Left forelimb (tissue), 1 donor: ENCODE measurements at regions not wholly inside any gene's neighbourhood (a gene's known extent, or its start where the extent isn't known, plus 50 kb on each side); places are given as distances from the start of the nearest gene placed in this dataset.

Experiments used
- DNase-seq: peaks from one replicate; pipeline ENCODE4 v3.0.0-alpha.2; 2018; ENCODE audit warnings: low spot score

DNA sequence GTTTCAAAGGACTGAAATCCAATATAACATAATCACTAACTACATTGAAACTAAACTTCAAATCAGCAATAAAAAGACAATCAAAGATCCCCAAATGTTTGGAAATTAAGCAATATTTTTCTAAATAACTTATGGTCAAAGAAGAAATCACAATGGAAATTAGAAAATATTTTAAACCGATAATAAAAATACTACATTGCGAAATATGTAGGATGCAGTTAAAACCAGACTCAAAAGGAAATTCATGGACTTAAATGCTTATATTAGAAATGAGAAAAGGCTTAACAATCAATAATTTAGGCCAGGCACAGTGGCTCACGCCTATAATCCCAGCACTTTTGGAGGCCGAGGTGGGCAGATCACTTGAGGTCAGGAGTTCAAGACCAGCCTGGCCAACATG lies 79.0 kb upstream of the HAAO start:
- DNase-seq: no peak

- no peak for DNase-seq
Measured at GRCh38 chr2:42868874-42869273, 76.5 kb upstream of the HAAO start.

- peak; percentile 40 for DNase-seq
Measured at GRCh38 chr2:42868096-42868495, 75.7 kb upstream of the HAAO start.

DNA sequence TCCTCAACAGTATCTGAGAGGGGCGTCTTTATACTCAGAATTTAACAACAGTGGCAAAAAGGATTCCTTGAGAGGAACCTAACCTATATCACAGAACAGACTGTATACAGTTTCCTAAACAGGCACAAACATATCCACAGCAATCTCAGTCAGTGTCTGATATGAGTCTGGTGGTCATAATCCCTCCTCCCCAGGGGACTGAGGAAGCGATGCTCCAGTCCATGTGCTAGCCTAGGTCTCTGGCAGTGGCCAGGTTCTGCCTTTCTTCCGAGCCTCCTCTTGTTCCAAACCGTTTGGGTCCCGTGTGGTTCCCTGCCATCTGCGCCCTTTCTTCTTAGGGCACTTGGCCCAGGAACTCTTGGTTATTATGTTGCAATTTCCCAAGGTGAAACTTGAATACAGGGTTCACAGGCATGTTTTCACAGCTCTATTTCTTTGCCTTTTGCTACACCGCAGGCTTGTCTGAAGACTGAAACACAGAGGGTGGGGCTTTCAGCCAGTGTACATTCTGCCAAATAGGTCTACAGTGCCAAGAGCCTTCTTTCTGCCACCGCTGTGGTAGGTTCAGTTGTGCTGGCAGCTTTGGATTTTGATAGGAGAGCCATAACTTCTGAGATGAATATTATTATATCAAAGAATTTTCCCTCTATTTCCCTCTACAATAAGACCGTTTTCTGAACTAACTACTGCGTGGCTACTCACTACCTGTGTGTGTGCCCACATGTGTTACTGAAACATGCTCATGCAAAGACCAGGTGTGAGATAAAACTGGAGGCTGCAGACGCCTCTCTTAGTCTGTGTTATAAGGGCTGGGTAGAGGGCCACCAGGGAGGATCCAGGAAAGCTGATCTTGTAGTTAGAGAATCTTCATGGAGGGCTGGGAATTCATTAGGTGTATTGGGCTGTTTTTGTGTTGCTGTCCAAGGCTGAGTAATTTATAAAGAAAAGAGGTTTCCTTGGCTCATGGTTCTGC lies 75.0 kb upstream of the HAAO start:
- DNase-seq: peak; percentile 38

- DNase-seq: peak; percentile 58
Measured at GRCh38 chr2:42865884-42866881, 73.8 kb upstream of the HAAO start.

GRCh38 chr2:42864641-42865280 lies 72.4 kb upstream of the HAAO start:
- no peak for DNase-seq

DNA sequence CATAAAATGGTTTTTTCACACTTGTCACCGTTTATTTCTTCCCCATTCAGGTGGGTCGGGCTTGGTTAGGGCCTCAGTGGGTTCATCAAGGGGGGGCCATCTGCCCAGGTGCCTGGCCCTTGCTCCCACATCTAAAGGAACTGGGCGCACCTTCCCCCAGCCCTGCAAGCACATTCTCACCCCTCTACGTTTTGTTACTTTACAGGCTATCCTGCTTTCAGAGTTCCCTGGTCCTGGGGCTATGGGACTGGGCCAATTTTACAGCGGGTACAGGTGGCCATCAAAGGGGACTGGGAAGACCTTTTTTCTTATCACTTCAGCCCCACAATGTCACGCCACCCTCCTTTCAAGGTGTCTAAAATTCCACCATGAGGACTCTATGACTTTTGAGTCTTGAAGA lies 71.8 kb upstream of the HAAO start:
- peak; percentile 38 for DNase-seq

DNA sequence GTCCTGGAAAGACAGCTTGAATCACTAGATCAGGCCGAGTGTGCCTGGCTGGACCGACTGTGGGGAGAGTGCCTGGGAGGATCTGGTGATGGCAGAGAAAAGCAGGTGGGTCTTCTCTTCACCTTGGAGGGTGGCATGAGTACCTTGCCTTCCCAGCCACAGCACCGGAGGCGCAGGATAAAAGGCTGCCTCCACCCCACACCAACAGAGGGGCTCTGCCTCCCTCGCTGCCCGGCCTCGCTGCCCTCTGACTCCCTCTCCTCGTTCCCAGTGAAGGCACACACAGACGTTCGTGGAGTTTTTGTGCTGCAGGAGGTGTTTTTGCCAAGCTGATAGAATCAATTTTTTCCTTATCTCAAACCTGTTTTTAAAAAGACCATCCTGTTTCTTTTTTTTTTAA lies 71.4 kb upstream of the HAAO start:
- DNase-seq: no peak

- no peak for DNase-seq
Measured at GRCh38 chr2:42863320-42863719, 70.9 kb upstream of the HAAO start.

DNA sequence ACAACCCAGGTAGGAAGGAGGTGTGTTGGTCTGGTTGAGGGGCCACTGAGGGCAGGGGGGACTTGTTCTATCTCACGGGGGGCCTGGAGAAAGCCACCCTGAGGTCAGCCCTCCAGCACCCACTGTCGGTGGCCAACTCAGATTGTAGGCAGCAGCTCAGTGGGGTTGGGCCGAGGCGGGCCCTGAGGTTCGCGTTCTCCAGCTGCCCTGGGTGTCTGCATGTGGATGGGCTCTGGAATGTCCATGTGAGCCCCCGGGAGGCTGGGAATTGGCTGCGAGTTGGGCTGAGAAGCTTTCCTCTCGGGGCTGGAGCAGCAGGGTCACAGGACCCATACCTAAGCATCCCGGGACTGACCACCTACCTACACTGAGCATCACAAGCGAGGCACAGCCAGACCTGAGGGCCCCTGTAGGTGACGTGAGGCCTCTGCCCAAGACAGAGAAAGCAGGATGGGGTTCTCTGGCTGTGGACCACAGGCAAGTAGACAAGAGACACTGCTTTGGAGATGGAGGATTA lies 70.3 kb upstream of the HAAO start:
- DNase-seq: no peak

DNA sequence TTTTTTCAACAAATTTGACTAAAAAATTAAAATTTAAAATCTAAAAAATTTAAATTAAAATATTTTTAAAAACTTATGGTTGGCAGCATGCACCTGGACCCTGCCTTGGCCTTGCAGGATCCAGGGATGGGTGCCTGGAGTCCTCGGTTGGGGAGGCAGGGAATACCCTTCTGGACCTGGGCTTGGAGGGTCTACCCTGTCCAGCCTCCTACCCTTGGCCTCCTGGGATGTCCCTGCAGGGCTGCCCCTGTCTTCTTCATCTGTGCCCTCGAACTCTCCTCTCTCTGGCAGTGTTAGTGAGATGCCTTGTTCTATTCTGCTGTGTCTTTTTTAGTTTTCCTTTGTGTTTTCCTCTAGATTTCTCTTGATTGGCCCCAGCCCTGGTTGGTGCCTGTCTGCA lies 68.9 kb upstream of the HAAO start:
- no peak for DNase-seq

GRCh38 chr2:42860319-42861094 lies 68.1 kb upstream of the HAAO start:
- DNase-seq: no peak

GRCh38 chr2:42859791-42860190 lies 67.4 kb upstream of the HAAO start:
- DNase-seq: no peak

DNA sequence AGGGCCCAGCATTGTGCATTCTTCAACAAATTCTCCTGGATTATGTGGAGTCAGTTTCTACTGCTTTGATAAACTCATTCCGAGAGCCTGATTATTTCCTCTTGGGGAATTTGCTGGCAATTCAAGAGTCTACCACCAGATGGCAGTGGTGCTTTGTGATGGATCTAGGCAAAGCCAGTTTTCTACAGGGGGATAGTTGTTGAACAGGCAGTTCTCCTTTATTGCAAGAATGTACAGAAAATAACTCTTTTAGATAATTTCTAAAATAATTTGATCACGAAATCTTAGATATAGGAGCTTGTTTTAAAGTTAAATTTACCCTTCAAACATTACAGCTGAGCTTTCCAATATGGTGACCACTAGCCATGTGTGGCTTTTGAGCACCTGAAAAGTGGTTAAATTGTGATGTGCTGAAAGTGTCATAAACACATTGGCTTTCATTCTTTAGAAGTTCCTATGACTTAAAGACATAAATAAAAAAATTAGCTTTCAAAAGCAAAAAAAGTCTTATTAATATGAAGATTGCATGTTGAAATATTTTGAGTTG lies 66.7 kb upstream of the HAAO start:
- DNase-seq: peak; percentile 81

- no peak for DNase-seq
Measured at GRCh38 chr2:42858140-42859005, 66.0 kb upstream of the HAAO start.

DNA sequence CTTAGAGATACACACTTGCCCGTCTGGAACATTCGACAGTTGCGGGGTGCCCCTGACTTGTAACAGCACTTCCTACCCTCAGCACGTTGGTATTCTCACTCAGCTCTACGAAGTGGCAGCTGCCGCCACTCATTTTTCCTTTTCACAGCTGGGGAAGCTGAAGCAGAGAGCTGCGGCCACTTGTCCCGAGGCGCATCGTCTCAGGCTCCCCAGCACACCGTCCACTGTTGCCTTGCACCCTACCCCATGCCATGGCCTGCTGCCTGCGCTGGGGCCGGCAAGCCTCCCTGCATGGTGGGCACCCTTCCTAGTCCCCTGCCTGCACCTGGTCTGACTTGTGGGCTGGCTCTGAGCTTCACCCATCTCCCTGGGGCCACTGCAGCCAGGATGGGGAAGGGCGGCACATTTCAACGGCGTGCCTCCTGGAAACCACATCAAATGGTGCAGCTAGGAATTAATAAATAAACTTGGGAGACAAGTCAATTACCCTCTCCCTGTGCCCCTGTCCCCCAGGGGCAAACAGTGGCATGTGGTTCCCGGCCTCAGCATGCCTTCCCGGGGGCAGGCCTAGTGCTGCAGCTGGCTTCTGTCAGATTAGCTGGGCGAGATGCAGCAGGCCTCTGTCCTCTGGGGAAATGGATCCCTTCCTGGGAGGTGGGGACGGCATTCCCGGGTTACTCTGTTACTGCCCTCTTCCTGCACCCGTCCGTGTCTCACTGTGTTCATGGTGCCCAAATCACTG lies 64.7 kb upstream of the HAAO start:
- no peak for DNase-seq

DNA sequence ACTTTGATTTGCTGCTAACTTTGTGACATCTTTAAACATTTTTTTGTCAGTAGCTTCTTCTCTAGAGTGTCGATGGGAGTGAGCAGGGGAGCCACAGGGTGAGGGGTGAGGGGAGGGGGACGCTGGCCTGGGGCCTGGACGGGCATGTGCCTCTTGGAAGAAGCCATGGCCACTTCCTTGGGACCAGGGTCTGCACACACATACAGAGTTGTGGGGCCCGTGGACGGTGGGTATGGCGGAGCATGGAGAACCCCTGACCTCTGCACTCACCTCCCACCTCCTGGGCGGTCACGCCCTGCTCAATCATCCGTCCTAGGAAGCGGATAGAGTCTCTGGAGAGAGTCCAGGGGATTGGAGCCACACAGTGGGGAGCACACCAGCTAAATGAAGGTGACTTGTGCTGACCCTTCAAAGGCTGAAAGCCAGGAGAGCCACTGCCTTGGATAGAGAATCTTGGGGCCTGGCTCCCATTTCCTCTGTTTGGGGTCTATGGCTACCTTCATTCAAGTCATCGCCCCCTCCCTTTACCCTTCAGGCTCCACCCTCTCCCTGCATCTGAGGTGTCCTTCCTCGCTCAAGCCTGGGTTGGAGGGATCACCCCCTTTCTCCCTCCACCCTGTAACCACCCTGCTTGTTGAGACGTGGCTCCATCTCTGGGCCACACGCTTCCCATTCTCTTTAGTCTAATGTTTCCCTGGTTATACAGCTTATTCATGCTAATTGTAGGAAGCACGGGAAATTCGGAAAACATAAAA lies 63.9 kb upstream of the HAAO start:
- no peak for DNase-seq

DNA sequence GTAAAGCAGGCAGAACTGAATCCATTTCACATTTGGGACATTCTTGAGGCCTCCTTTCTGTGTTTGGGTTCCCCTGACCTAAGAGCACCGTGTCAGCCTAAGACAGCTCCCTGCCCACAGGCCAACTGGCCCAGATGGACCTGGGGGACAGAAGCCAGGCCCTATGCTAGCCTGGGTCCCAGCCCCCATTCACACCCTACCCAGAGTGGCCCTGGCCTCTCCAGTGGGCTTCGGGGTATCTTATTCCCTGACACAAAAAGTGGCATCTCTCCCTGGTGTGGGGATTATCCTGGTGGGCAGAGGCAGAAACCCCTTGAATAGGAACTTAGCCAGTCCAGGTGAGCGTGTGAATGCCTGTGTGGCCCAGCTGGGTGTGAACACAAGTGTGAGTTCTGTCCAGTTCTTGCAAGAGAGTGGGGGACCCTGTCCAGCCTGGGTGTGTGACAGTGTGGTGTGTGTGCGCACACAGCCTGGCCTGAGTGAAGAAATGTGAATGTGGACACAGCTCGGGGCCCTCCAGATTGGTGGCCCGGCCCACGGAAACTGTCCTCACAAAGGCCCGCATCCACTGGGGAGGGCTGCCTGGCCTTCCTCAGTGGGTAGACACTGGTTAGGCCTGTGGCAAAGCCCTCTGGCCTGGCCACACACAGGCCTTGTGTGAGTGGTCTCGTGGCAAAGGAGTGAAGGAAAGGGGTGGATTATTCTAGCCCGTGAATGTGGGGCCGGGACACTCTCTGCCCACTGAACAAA lies 63.0 kb upstream of the HAAO start:
- DNase-seq: no peak
